ENCODE measurements at regions not wholly inside any gene's neighbourhood (a gene's known extent, or its start where the extent isn't known, plus 50 kb on each side); places are given as distances from the start of the nearest gene placed in this dataset.
A peak's percentile ranks its signal among the peaks of the same experiment; 100 is the strongest.

GRCh38 chr9:84405667-84406066, 65.1 kb upstream of the SLC28A3 start:
- no peak for TF ChIP-seq CTCF (IDR thresholded peaks at IDR 0.05; ENCODE audit: insufficient read depth, missing control alignments)
- FAIRE-seq (no peak), DNase-seq (ENCODE audit: insufficient read length, low spot score) (no peak)

GRCh38 chr9:84408416-84408815, 67.9 kb upstream of the SLC28A3 start:
- DNase-seq (ENCODE audit: insufficient read length, low spot score) (no peak), FAIRE-seq (no peak)
- no peak for TF ChIP-seq CTCF (IDR thresholded peaks at IDR 0.05; ENCODE audit: insufficient read depth, missing control alignments)

- DNase-seq (ENCODE audit: insufficient read length, low spot score), result no peak
- FAIRE-seq, result no peak
- no peak for TF ChIP-seq CTCF (IDR thresholded peaks at IDR 0.05; ENCODE audit: insufficient read depth, missing control alignments)
Measured at GRCh38 chr9:84411683-84412267, 71.2 kb upstream of the SLC28A3 start.

GRCh38 chr9:84412654-84413053, 72.1 kb upstream of the SLC28A3 start:
- DNase-seq (ENCODE audit: insufficient read length, low spot score) (no peak), FAIRE-seq (no peak)
- no peak for TF ChIP-seq CTCF (IDR thresholded peaks at IDR 0.05; ENCODE audit: insufficient read depth, missing control alignments)

- DNase-seq (ENCODE audit: insufficient read length, low spot score) (no peak), FAIRE-seq (no peak)
Measured at GRCh38 chr9:84413301-84413700, 72.7 kb upstream of the SLC28A3 start.

GRCh38 chr9:84419031-84419602, 78.6 kb upstream of the SLC28A3 start:
- FAIRE-seq, result no peak

More at GRCh38 chr9:84413301-84413700, 72.7 kb upstream of the SLC28A3 start:
- TF ChIP-seq CTCF (IDR thresholded peaks at IDR 0.05; ENCODE audit: insufficient read depth, missing control alignments), result no peak

More at GRCh38 chr9:84419031-84419602, 78.6 kb upstream of the SLC28A3 start:
- DNase-seq (ENCODE audit: insufficient read length, low spot score), result no peak
- peak; percentile 29 for TF ChIP-seq CTCF (IDR thresholded peaks at IDR 0.05; ENCODE audit: insufficient read depth, missing control alignments)
